Erythroblast (primary cell): ENCODE measurements at regions not wholly inside any gene's neighbourhood (a gene's known extent, or its start where the extent isn't known, plus 50 kb on each side); places are given as distances from the start of the nearest gene placed in this dataset.

Source experiments
- DNase-seq, 2 experiments: peaks; one replicate each; lab custom pipeline; 2025; lab: John Stamatoyannopoulos, UW
- GATA1 ChIP-seq: IDR thresholded peaks from 2 replicates; pipeline ENCODE4 v1.6.1; 2011; ENCODE audit warnings: low read depth, mild to moderate bottlenecking, control low read depth, low read length, moderate library complexity
- POLR2A ChIP-seq: IDR thresholded peaks from 2 replicates; pipeline ENCODE4 v1.6.1; 2011; ENCODE audit warnings: mild to moderate bottlenecking, low read length

DNA sequence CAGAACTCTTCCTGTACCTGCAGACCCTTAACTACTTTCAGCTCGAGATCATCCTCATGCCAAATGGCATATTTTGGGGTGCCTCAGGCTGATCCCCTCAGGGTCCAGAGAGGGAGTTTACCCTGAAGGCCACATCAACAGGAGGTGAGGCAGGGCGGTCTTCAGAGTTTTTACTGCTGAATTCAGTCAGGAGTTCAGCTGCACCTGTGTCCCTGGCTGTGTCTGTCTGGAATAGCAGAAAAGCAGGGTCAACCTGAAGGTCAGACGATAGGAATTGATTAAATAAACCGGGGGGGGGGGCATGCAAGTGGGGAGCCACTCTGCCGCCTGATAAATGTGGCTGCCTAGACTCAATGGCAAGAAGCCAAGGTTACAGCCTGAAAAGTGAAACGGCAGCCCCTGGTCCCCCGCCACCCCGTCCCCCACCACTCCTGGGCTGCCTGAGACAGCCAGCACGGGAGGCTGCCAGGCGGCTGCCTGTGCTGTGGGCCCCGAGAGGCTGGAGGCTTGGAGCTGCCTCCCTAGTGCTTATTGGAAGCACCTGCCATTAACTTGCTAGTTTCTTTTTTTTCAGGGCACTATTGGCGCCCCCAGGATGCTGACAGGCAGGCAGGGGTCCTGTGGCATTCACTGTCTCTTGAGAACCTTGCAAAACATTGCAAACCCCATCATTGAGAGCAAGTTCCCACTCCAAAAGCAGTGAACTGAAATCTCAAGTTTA is 182.7 kb upstream of the PPP1R26 start:
- no peak for DNase-seq
- TF ChIP-seq POLR2A: no peak
- TF ChIP-seq GATA1: no peak

- no peak for DNase-seq
- no peak for TF ChIP-seq GATA1
- no peak for TF ChIP-seq POLR2A
These were observed 182.0 kb upstream of the PPP1R26 start for GRCh38 chr9:135297456-135298075.

GRCh38 chr9:135299239-135299590 is 180.4 kb upstream of the PPP1R26 start:
- DNase-seq: no peak
- no peak for TF ChIP-seq GATA1
- TF ChIP-seq POLR2A: no peak

DNA sequence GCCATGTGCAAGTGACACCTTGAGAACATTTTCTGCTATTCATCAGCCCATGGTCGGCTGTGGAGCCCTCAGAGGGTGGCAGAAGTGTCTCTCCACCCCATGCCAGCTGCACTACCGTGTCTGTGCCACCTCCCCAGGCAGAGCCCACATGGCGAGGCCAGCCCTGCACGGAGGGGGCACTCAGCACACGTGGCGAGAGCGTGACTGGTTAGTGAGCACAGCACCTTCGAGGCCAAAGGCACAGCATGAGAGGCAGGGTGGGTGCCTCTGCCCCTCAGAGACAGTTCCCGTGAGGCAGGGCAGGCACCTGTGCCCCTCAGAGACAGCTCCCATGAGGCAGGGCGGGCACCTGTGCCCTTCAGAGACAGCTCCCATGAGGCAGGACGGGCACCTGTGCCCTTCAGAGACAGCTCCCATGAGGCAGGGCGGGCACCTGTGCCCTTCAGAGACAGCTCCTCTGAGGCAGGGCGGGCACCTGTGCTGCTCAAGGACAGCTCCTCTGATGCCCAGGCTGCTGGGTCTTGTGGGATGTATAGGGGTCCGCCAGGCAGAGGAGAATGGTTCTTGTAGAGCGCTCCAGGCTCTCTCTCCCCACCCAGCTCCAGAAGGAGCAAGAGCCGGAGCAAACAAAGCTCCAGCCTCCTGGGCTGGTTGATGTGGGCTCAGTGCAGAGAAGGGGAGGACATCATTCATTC is 179.8 kb upstream of the PPP1R26 start:
- TF ChIP-seq GATA1: no peak
- no peak for TF ChIP-seq POLR2A
- DNase-seq: no peak

GRCh38 chr9:135300346-135301141 is 179.0 kb upstream of the PPP1R26 start:
- no peak for DNase-seq
- TF ChIP-seq GATA1 (no peak), POLR2A (no peak)

- TF ChIP-seq POLR2A (no peak), GATA1 (no peak)
- DNase-seq: no peak
These were observed 178.0 kb upstream of the PPP1R26 start for GRCh38 chr9:135301271-135302263.

DNA sequence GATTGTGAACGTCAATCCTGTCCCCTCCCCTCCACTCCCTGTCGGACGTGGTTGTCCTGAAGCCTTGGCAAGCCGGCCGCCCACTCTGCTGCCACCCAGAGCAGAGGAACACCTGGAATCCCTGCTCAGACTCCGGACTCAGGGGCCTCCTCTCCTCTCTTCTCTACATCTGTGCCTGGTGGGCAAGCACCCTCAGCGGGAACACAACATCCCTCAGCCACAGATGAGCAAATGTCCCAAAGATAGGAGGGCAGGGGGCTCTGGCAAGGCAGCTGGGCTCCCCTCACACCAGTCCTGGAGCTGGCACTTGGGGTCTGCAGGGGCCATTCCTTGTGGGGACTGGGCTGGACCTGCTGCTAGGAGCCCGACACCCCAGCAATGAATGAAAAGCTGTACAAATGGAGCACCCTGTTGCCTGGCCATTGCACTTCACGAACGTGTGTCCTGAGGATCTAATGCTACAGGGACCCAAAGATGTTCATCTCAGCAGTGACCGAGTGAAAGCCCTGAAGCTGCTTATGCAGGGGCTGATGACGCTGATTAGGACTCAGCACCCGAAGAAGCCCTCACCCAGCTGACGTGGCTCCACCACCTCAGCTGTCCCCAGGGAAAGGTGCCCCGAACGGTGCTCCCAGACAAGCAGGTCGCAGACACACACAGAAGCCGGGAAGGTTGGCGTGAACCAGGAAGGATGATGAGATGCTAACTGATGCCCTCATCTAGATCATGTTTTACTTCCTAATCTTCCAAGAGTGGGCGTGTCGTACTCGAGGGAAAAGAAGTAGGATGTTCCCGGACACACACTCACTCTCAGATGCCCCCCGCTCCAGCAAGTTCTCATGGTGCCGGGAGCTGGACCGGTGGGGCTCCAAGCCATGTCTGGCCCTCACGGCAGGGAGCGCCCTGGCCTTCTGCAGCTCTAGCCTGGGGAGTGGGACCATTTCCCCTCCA is 177.0 kb upstream of the PPP1R26 start:
- DNase-seq: no peak

DNA sequence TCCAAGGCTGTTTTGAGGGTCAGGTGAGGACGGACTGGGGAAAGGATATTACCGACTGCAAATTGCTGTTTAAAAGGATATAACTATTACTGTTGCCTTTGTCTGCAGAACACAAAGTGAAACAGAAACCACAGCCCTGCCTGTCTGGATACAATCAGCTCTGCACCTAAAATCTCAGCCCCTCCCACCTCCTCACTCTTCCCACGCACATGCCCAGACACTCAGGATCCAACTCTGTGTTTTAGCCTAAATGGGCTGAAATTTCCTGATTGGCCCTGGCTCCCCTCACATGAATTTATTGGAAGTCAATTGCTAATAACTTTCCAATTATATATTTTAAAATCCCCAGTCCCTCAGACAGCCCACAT is 176.3 kb upstream of the PPP1R26 start:
- DNase-seq: no peak
- TF ChIP-seq GATA1: no peak
- TF ChIP-seq POLR2A: no peak

More for the DNA sequence above, 177.0 kb upstream of the PPP1R26 start:
- TF ChIP-seq GATA1 (no peak), POLR2A (no peak)

- DNase-seq: no peak
- TF ChIP-seq GATA1 (no peak), POLR2A (no peak)
These were observed 175.6 kb upstream of the PPP1R26 start for GRCh38 chr9:135303865-135304499.

- TF ChIP-seq POLR2A (no peak), GATA1 (no peak)
- no peak for DNase-seq
These were observed 174.7 kb upstream of the PPP1R26 start for GRCh38 chr9:135304886-135305285.

GRCh38 chr9:135305546-135306180 is 173.9 kb upstream of the PPP1R26 start:
- DNase-seq: no peak

More at GRCh38 chr9:135305546-135306180, 173.9 kb upstream of the PPP1R26 start:
- TF ChIP-seq POLR2A: no peak
- TF ChIP-seq GATA1: no peak
